ENCODE measurements at regions not wholly inside any gene's neighbourhood (a gene's known extent, or its start where the extent isn't known, plus 50 kb on each side); places are given as distances from the start of the nearest gene placed in this dataset.

- DNase-seq = peak; percentile 45
Measured at GRCh38 chr10:34866848-34867247, 51.8 kb upstream of the PARD3 start.
